ENCODE measurements at regions not wholly inside any gene's neighbourhood (a gene's known extent, or its start where the extent isn't known, plus 50 kb on each side); places are given as distances from the start of the nearest gene placed in this dataset.

- no peak overlapping the region for H3K4me3 ChIP-seq (replicated peaks; ENCODE audit: low read depth, low read length)
- peak; percentile 29 for DNase-seq (ENCODE audit: low read depth)
- TF ChIP-seq, protein P1, sequence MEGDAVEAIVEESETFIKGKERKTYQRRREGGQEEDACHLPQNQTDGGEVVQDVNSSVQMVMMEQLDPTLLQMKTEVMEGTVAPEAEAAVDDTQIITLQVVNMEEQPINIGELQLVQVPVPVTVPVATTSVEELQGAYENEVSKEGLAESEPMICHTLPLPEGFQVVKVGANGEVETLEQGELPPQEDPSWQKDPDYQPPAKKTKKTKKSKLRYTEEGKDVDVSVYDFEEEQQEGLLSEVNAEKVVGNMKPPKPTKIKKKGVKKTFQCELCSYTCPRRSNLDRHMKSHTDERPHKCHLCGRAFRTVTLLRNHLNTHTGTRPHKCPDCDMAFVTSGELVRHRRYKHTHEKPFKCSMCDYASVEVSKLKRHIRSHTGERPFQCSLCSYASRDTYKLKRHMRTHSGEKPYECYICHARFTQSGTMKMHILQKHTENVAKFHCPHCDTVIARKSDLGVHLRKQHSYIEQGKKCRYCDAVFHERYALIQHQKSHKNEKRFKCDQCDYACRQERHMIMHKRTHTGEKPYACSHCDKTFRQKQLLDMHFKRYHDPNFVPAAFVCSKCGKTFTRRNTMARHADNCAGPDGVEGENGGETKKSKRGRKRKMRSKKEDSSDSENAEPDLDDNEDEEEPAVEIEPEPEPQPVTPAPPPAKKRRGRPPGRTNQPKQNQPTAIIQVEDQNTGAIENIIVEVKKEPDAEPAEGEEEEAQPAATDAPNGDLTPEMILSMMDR (IDR thresholded peaks at IDR 0.05; ENCODE audit: low read length, missing control alignments), result no peak
Measured at GRCh38 chr3:170780955-170781354, 89.0 kb downstream of the RPL22L1 start.

GRCh38 chr3:170780471-170780870 is 89.5 kb downstream of the RPL22L1 start:
- no peak for DNase-seq (ENCODE audit: low read depth)
- TF ChIP-seq, protein P1 (IDR thresholded peaks at IDR 0.05; ENCODE audit: low read length, missing control alignments), result no peak
- H3K4me3 ChIP-seq (replicated peaks; ENCODE audit: low read depth, low read length), result no peak overlapping the region

GRCh38 chr3:170778240-170779217 is 91.5 kb downstream of the RPL22L1 start:
- TF ChIP-seq, protein P1 (IDR thresholded peaks at IDR 0.05; ENCODE audit: low read length, missing control alignments), result no peak
- no peak overlapping the region for H3K4me3 ChIP-seq (replicated peaks; ENCODE audit: low read depth, low read length)
- no peak for DNase-seq (ENCODE audit: low read depth)

GRCh38 chr3:170777564-170777926 is 92.5 kb downstream of the RPL22L1 start:
- no peak overlapping the region for H3K4me3 ChIP-seq (replicated peaks; ENCODE audit: low read depth, low read length)
- DNase-seq (ENCODE audit: low read depth), result no peak
- TF ChIP-seq, protein P1 (IDR thresholded peaks at IDR 0.05; ENCODE audit: low read length, missing control alignments), result no peak

GRCh38 chr3:170776887-170777563 is 93.0 kb downstream of the RPL22L1 start:
- TF ChIP-seq, protein P1 (IDR thresholded peaks at IDR 0.05; ENCODE audit: low read length, missing control alignments), result no peak
- H3K4me3 ChIP-seq (replicated peaks; ENCODE audit: low read depth, low read length), result no peak overlapping the region
- DNase-seq (ENCODE audit: low read depth), result no peak

DNA sequence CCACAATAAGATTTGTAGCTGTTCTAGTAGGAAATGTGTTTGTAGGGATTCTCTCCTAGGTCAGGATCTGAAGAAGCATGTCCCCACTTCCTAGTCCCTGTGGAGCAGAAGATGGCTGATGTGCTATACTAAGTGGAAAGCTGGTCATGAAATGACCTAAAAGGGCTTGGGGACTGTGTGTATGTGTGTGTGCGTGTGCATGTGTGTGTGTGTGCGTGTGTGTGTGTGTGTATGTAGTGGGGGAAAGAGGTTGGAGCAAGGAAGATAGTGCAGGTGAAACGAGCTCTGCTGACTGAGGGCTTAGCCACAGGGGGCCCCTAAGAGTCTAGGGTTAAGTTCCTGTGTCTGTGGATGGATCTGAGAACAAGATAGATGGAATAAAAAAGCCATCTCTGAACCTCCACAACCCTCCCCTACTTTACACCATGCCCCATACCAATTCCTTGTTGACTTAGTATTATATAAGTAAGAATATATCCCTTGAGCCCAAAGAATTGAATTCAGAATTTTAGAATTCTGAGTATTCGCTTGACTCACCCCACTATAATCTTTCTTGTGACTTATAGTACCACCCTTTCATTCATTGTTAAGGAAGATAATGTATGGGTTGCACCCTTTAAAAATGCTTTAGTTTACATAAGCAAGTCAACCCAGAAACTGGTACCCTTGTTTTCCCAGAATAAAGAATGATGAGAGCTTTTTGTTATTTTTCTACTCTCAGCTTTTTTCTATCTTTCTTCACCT is 96.1 kb downstream of the RPL22L1 start:
- TF ChIP-seq, protein P1 (IDR thresholded peaks at IDR 0.05; ENCODE audit: low read length, missing control alignments), result no peak
- H3K4me3 ChIP-seq (replicated peaks; ENCODE audit: low read depth, low read length), result no peak overlapping the region
- DNase-seq (ENCODE audit: low read depth), result no peak
